Activated naive CD4-positive, alpha-beta T cell treated with anti-CD3 and anti-CD28 coated beads for 36 hours (primary cell): ENCODE measurements at regions not wholly inside any gene's neighbourhood (a gene's known extent, or its start where the extent isn't known, plus 50 kb on each side); places are given as distances from the start of the nearest gene placed in this dataset.
"Not testable (repeated sequence)": the region's sequence is repeated elsewhere in the genome, so short reads cannot be mapped to it uniquely, and the experiment has no call there.

ENCODE experiments used
- CTCF ChIA-PET: fragments of 350-600 bp; sonication (Branson Sonifier 250); formaldehyde crosslinking; loops from one replicate; lab custom pipeline; 2021; ENCODE audit warnings: antibody characterized with exemption; lab: Charles Lee
- DNase-seq: peaks from one replicate; pipeline ENCODE4 v3.0.0-alpha.2; 2020
- H3K27ac Mint-ChIP-seq: one replicate; pipeline ENCODE4 v1.8.0; 2021; ENCODE audit warnings: mild to moderate bottlenecking, mixed read lengths
- H3K27me3 Mint-ChIP-seq: one replicate; pipeline ENCODE4 v1.8.0; 2021; ENCODE audit warnings: low read depth, mixed read lengths
- H3K36me3 Mint-ChIP-seq: one replicate; pipeline ENCODE4 v1.8.0; 2021; ENCODE audit warnings: low read depth, mixed read lengths
- H3K4me1 Mint-ChIP-seq: one replicate; pipeline ENCODE4 v1.8.0; 2021; ENCODE audit warnings: low read depth, mixed read lengths
- H3K4me3 Mint-ChIP-seq: one replicate; pipeline ENCODE4 v1.8.0; 2021; ENCODE audit warnings: mild to moderate bottlenecking, moderate library complexity, mixed read lengths
- H3K9me3 Mint-ChIP-seq: one replicate; pipeline ENCODE4 v1.8.0; 2021; ENCODE audit warnings: mixed read lengths
- intact Hi-C: fragments of 100-400 bp; cut with micrococcal nuclease; formaldehyde crosslinking; loops from one replicate; pipeline ENCODE4 v1.15.1; 2023

DNA sequence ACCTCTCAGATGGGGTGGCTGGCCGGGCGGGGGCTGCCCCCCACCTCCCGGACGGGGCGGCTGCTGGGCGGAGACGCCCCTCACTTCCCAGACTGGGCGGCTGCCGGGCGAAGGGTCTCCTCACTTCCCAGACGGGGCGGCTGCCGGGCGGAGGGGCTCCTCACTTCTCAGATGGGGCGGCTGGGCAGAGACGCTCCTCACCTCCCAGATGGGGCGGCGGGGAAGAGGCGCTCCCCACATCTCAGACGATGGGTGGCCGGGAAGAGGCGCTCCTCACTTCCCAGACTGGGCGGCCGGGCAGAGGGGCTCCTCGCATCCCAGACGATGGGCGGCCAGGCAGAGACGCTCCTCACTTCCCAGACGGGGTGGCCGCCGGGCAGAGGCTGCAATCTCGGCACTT lies 80.7 kb downstream of the KPNA2 start:
- H3K4me3 Mint-ChIP-seq, H3K27ac Mint-ChIP-seq, intact Hi-C loops, DNase-seq, H3K27me3 Mint-ChIP-seq, H3K9me3 Mint-ChIP-seq, H3K36me3 Mint-ChIP-seq, H3K4me1 Mint-ChIP-seq, CTCF ChIA-PET: not testable (repeated sequence)

- Mint-ChIP-seq H3K4me3 (no peak overlapping the region), H3K27ac (no peak overlapping the region), H3K4me1 (no peaks in the 10 kb centered on the region), H3K9me3 (no peaks in the 10 kb centered on the region), H3K36me3 (peaks cover 9% of the 10 kb centered on the region), H3K27me3 (no peaks in the 10 kb centered on the region)
- DNase-seq, result no peak
- intact Hi-C loops, result no loop called here
- CTCF ChIA-PET, result interaction anchor here (0.6 kb wide), 2 partner anchors 41 to 111 kb away, joined by 3 to 6 read pairs; no protein-coding TSS in a partner anchor
Observed at GRCh38 chr17:68122587-68122986, 87.1 kb downstream of the KPNA2 start.

DNA sequence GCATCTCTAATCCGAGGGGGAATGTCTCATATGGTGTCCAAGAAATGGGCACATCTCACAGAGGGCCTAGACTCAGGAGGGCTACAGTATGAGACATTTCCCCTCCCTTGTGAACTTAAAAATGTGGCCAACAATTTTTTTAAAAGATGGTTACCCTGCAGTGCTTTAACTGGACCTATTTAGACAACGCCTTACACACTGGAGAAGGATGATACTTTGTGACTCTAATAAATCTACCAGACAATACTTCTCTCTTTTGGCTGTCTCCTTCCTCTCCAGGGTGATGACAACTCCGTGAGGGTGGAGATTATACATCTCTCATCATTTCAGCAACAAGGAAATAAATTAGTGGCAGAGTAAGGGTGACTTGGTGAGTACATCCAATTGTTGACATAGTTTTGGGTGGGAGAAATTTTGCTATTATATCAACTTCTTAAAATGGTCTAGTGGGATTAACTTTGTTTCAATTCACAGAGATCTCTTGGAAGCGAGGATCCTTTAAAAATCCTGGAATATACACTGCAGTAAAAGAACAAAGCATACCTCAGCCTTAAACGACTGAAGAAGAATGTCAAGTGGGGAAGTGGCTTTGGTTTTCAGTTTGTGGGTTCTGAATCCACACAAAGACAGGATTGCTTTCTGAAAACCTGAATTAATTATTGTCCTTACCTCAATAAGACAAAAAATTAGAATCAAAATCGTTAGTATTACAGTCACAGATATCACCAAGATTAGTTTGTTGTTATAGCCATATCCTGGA lies 89.8 kb downstream of the KPNA2 start:
- no peaks in the 10 kb centered on the region for H3K9me3 Mint-ChIP-seq
- H3K4me1 Mint-ChIP-seq, result no peaks in the 10 kb centered on the region
- no peak overlapping the region for H3K4me3 Mint-ChIP-seq
- intact Hi-C loops, result no loop called here
- CTCF ChIA-PET, result interaction anchor here (0.6 kb wide), 1 partner anchor 325 kb away, joined by 3 read pairs; no protein-coding TSS in a partner anchor
- no peaks in the 10 kb centered on the region for H3K27me3 Mint-ChIP-seq
- H3K27ac Mint-ChIP-seq, result no peak overlapping the region
- DNase-seq, result no peak
- H3K36me3 Mint-ChIP-seq, result peaks cover 3% of the 10 kb centered on the region

DNA sequence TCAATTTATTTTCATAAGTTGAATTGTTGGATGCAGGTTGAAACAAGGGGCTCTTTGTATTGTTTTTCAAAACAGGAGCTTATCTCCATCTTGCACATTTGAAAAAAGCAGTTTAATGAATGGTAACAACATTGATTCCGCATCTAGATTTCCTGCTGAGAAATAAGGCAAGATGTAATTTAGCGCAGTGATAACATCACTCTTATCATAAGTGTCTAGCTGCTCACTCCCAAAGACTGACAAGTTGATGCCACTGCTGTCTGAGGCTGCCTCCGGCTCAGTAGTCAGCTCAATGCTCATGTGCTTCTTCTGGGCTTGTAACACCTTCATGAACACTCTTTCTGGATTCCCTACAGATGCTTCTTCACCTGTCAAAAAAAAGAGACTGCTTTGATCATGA lies 92.4 kb downstream of the KPNA2 start:
- no peak for DNase-seq
- Mint-ChIP-seq H3K36me3 (no peaks in the 10 kb centered on the region), H3K27ac (no peak overlapping the region), H3K9me3 (no peaks in the 10 kb centered on the region), H3K27me3 (no peaks in the 10 kb centered on the region), H3K4me1 (no peaks in the 10 kb centered on the region), H3K4me3 (no peak overlapping the region)
- intact Hi-C loops, result no loop called here
- CTCF ChIA-PET, result interaction anchor here (0.7 kb wide), 1 partner anchor 313 kb away, joined by 3 read pairs; no protein-coding TSS in a partner anchor

- DNase-seq, result no peak
- Mint-ChIP-seq H3K4me1 (no peaks in the 10 kb centered on the region), H3K9me3 (no peaks in the 10 kb centered on the region), H3K27ac (no peak overlapping the region), H3K27me3 (no peaks in the 10 kb centered on the region), H3K4me3 (no peak overlapping the region), H3K36me3 (peaks cover 1% of the 10 kb centered on the region)
- intact Hi-C loops, result no loop called here
- CTCF ChIA-PET, result no interaction called here
Observed at GRCh38 chr17:68131456-68131855, 95.9 kb downstream of the KPNA2 start.

DNA sequence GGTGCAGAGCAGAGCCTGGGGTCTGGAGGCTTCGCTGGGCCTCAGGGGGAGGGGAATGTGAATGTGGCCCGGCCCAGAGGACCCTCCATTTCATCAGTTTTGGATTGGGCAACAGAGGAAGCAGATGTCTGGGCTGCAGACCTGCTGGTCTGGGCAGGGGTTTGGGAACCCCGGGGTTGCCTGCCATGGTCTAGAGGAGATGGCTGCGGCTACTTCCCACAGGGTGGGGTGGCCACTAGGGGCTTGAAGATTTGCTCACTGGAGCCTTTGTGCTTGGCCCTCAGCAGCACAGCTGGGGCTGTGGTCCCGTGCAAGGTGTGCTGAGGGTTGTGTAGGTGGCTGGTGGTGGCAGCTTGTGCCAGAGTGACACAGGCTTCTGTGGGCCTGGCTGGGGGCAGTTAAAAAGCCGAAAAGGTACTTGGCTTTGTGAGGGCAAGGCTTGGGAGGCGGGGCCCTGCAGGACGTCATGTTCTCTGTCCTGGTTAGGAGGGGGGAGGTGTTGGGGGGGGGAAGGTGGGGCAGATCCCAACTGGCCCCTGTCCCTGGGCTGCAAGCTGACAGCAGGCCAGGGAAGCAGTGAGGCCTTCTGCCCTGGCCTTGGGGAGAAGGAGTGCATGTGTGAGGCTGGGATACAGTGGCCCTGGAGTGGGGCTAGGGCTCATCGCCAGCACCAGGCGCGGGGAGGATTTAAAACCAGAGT lies 98.0 kb downstream of the KPNA2 start:
- intact Hi-C loops, result no loop called here
- CTCF ChIA-PET, result no interaction called here
- no peak for DNase-seq
- Mint-ChIP-seq H3K9me3 (no peaks in the 10 kb centered on the region), H3K27me3 (no peaks in the 10 kb centered on the region), H3K4me1 (no peaks in the 10 kb centered on the region), H3K27ac (no peak overlapping the region), H3K36me3 (peaks cover 1% of the 10 kb centered on the region), H3K4me3 (no peak overlapping the region)

GRCh38 chr17:68134046-68134637 lies 98.6 kb downstream of the KPNA2 start:
- Mint-ChIP-seq H3K9me3 (no peaks in the 10 kb centered on the region), H3K27ac (no peak overlapping the region), H3K36me3 (peaks cover 1% of the 10 kb centered on the region), H3K4me1 (no peaks in the 10 kb centered on the region), H3K4me3 (no peak overlapping the region), H3K27me3 (no peaks in the 10 kb centered on the region)
- CTCF ChIA-PET, result interaction anchor here (0.8 kb wide), 1 partner anchor 26 kb away, joined by 3 read pairs; no protein-coding TSS in a partner anchor
- no peak for DNase-seq
- intact Hi-C loops, result no loop called here

DNA sequence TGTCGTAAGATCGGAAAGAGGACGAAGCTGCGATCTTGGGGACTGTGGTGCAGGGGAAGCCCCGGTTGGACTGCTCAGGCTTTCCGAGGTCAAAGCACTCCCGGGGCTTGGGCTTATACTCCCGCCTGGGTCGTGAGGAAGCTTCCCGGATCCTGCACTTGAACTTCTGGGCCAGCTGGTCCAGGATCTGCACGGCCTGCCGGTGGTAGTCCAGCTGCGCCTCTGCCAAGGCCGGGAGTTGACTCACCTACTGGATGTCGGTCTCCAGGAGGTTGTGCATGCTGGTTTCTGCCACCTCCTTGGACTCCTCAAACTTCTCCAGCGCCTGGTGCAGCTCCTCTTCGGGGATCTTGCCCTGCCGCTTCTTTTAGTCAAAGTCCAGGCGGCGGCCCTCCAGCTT lies 99.2 kb downstream of the KPNA2 start:
- Mint-ChIP-seq H3K27ac (no peak overlapping the region), H3K9me3 (no peaks in the 10 kb centered on the region), H3K4me3 (no peak overlapping the region), H3K4me1 (no peaks in the 10 kb centered on the region), H3K36me3 (peaks cover 1% of the 10 kb centered on the region), H3K27me3 (no peaks in the 10 kb centered on the region)
- DNase-seq, result no peak
- intact Hi-C loops, result no loop called here
- CTCF ChIA-PET, result interaction anchor here (0.8 kb wide), 1 partner anchor 25 kb away, joined by 3 read pairs; no protein-coding TSS in a partner anchor

- H3K9me3 Mint-ChIP-seq, result no peaks in the 10 kb centered on the region
- H3K36me3 Mint-ChIP-seq, result peaks cover 1% of the 10 kb centered on the region
- CTCF ChIA-PET, result interaction anchor here (0.6 to 0.8 kb wide), 2 partner anchors 25 to 33 kb away, joined by 3 read pairs; no protein-coding TSS in a partner anchor
- no peaks in the 10 kb centered on the region for H3K27me3 Mint-ChIP-seq
- no peak overlapping the region for H3K27ac Mint-ChIP-seq
- DNase-seq, result no peak
- intact Hi-C loops, result no loop called here
- no peaks in the 10 kb centered on the region for H3K4me1 Mint-ChIP-seq
- no peak overlapping the region for H3K4me3 Mint-ChIP-seq
Observed at GRCh38 chr17:68135141-68135887, 99.8 kb downstream of the KPNA2 start.

- H3K27me3 Mint-ChIP-seq, result no peaks in the 10 kb centered on the region
- H3K4me3 Mint-ChIP-seq, result no peak overlapping the region
- no peak overlapping the region for H3K27ac Mint-ChIP-seq
- H3K36me3 Mint-ChIP-seq, result no peaks in the 10 kb centered on the region
- H3K9me3 Mint-ChIP-seq, result no peaks in the 10 kb centered on the region
- CTCF ChIA-PET, result no interaction called here
- no peak for DNase-seq
- H3K4me1 Mint-ChIP-seq, result no peaks in the 10 kb centered on the region
- intact Hi-C loops, result no loop called here
Observed at GRCh38 chr17:68141050-68141449, 105.5 kb downstream of the KPNA2 start.

- H3K36me3 Mint-ChIP-seq, result no peaks in the 10 kb centered on the region
- H3K27ac Mint-ChIP-seq, result no peak overlapping the region
- CTCF ChIA-PET, result no interaction called here
- no peaks in the 10 kb centered on the region for H3K4me1 Mint-ChIP-seq
- DNase-seq, result no peak
- H3K4me3 Mint-ChIP-seq, result no peak overlapping the region
- H3K27me3 Mint-ChIP-seq, result no peaks in the 10 kb centered on the region
- intact Hi-C loops, result no loop called here
- no peaks in the 10 kb centered on the region for H3K9me3 Mint-ChIP-seq
Observed at GRCh38 chr17:68142595-68142994, 105.2 kb upstream of the AMZ2 start.

DNA sequence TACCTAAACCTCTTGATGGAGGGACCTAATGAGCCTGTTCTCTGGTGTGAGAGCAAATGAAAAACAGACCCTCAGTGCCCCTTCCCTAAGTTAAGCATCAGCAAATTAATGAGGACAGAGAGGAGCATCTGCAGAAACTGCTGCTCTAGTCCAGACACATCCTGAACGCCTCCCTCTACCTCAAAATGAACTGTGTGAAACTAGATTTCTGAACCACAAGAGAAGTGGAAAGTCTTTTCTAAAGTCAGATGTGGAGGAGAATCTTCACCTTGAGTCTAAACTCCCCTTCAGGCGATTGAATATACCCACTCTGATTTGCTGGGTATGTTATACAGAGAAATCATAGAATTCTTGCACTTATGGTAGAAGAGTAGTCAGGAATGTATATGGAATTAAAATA lies 104.4 kb upstream of the AMZ2 start:
- DNase-seq, result no peak
- H3K4me1 Mint-ChIP-seq, result no peaks in the 10 kb centered on the region
- intact Hi-C loops, result no loop called here
- CTCF ChIA-PET, result no interaction called here
- H3K27ac Mint-ChIP-seq, result no peak overlapping the region
- H3K4me3 Mint-ChIP-seq, result no peak overlapping the region
- H3K36me3 Mint-ChIP-seq, result no peaks in the 10 kb centered on the region
- H3K27me3 Mint-ChIP-seq, result no peaks in the 10 kb centered on the region
- H3K9me3 Mint-ChIP-seq, result no peaks in the 10 kb centered on the region
